ENCODE measurements at regions not wholly inside any gene's neighbourhood (a gene's known extent, or its start where the extent isn't known, plus 50 kb on each side); places are given as distances from the start of the nearest gene placed in this dataset.

GRCh38 chr1:47599777-47600176 lies 161.9 kb downstream of the FOXD2 start:
- TF ChIP-seq CTCF (IDR thresholded peaks at IDR 0.05), result no peak
- TF ChIP-seq POLR2A (IDR thresholded peaks at IDR 0.05), result no peak

Measured in lower leg skin (tissue), 3 donors.